ENCODE measurements at regions not wholly inside any gene's neighbourhood (a gene's known extent, or its start where the extent isn't known, plus 50 kb on each side); places are given as distances from the start of the nearest gene placed in this dataset.

GRCh38 chr18:46423226-46423805, 233.7 kb downstream of the LOXHD1 start:
- TF ChIP-seq CTCF (IDR thresholded peaks at IDR 0.05): no peak
- no peak for TF ChIP-seq POLR2A (IDR thresholded peaks at IDR 0.05)

Measured in thyroid gland (tissue), 4 donors.